ENCODE measurements at regions not wholly inside any gene's neighbourhood (a gene's known extent, or its start where the extent isn't known, plus 50 kb on each side); places are given as distances from the start of the nearest gene placed in this dataset.

GRCh38 chr4:11912886-11913285, 484.2 kb upstream of the HS3ST1 start:
- Histone ChIP-seq H2AK9ac (replicated peaks; ENCODE audit: low read depth, low read length, poor library complexity) (no peak overlapping the region), H4K91ac (ENCODE audit: insufficient read depth, low read depth, low read length) (no peak overlapping the region), H4K20me1 (ENCODE audit: insufficient read depth, low read length) (no peaks in the 10 kb centered on the region), H3K9ac (ENCODE audit: low read depth, low read length) (no peak overlapping the region), H3K27me3 (ENCODE audit: control insufficient read depth, insufficient read depth, low read length) (no peaks in the 10 kb centered on the region), H3K56ac (ENCODE audit: extremely low read depth, insufficient read depth, low read length) (no peak overlapping the region), H4K8ac (ENCODE audit: low read depth in 2 of 2, low read length in 2 of 2) (no peak overlapping the region), H2AFZ (replicated peaks; ENCODE audit: low read length, poor library complexity) (no peak overlapping the region), H3K14ac (replicated peaks; ENCODE audit: low read depth, low read length) (no peak overlapping the region), H2BK15ac (ENCODE audit: low read depth, low read length) (no peak overlapping the region), H3K9me1 (ENCODE audit: insufficient read depth, low read length) (no peaks in the 10 kb centered on the region), H3K9me3 (ENCODE audit: control insufficient read depth, insufficient read depth, low read length) (peaks cover 5% of the 10 kb centered on the region), H3K4me3 (ENCODE audit: insufficient read depth, low read depth, low read length) (no peak overlapping the region), H3K36me3 (ENCODE audit: control insufficient read depth, insufficient read depth, low read length) (no peaks in the 10 kb centered on the region), H2BK20ac (ENCODE audit: low read depth, low read length) (no peak overlapping the region), H2AK5ac (ENCODE audit: low read depth, low read length) (no peak overlapping the region), H3K23ac (ENCODE audit: low read depth, low read length) (no peak overlapping the region), H3K4me2 (ENCODE audit: low read depth, low read length) (no peak overlapping the region), H4K5ac (ENCODE audit: low read depth, low read length) (no peak overlapping the region), H2BK5ac (ENCODE audit: low read depth, low read length, poor library complexity, severe bottlenecking) (no peak overlapping the region), H3K79me1 (ENCODE audit: low read depth in 1 of 2, low read length in 2 of 2) (no peaks in the 10 kb centered on the region), H3K4ac (ENCODE audit: low read depth, low read length) (no peak overlapping the region), H3K4me1 (ENCODE audit: control insufficient read depth, insufficient read depth, low read length) (no peaks in the 10 kb centered on the region), H3K18ac (ENCODE audit: low read depth, low read length) (no peak overlapping the region), H3K27ac (ENCODE audit: insufficient read depth, low read length) (no peak overlapping the region), H2BK120ac (ENCODE audit: low read depth, low read length) (no peak overlapping the region)
- ChIA-PET POLR2A (ENCODE audit: unreplicated experiment) (no interaction called here), CTCF (no interaction called here)
- DNase-seq (no peak), ATAC-seq (ENCODE audit: low read depth) (no peak)
- in situ Hi-C loops (cut with MboI; ENCODE audit: low sequenced_read_pairs), result no loop called here
- dilution Hi-C loops (cut with HindIII; ENCODE audit: low sequenced_read_pairs, unreplicated experiment), result no loop called here
- intact Hi-C loops (cut with micrococcal nuclease), result no loop called here
- BruUV-seq (replicated peaks), result no TSS peak
- TF ChIP-seq MXI1 (IDR thresholded peaks at IDR 0.05; ENCODE audit: borderline replicate concordance, low read depth, low read length) (no peak), USF2 (IDR thresholded peaks at IDR 0.05; ENCODE audit: low read depth, low read length) (no peak), CHD1 (IDR thresholded peaks at IDR 0.05; ENCODE audit: low read depth, low read length) (no peak), SMC3 (IDR thresholded peaks at IDR 0.05; ENCODE audit: low read depth, low read length) (no peak), RFX5 (IDR thresholded peaks at IDR 0.05; ENCODE audit: low read depth, low read length) (no peak), RCOR1 (IDR thresholded peaks at IDR 0.05; ENCODE audit: insufficient replicate concordance, low read length) (no peak), MAZ (IDR thresholded peaks at IDR 0.05; ENCODE audit: borderline replicate concordance, low read depth, low read length) (no peak), POLR2A (IDR thresholded peaks at IDR 0.05; ENCODE audit: low read depth, low read length) (no peak), MAFK (IDR thresholded peaks at IDR 0.05; ENCODE audit: low read depth, low read length) (no peak), CTCF (conservative IDR thresholded peaks at IDR 0.05; ENCODE audit: low read depth, low read length) (no peak), CEBPB (IDR thresholded peaks at IDR 0.05; ENCODE audit: low read depth, low read length) (no peak), RAD21 (IDR thresholded peaks at IDR 0.05; ENCODE audit: low read length) (no peak), ELK1 (IDR thresholded peaks at IDR 0.05; ENCODE audit: borderline replicate concordance, low read depth, low read length) (no peak)
